IPS DF 6.9 (cell line): ENCODE measurements at regions not wholly inside any gene's neighbourhood (a gene's known extent, or its start where the extent isn't known, plus 50 kb on each side); places are given as distances from the start of the nearest gene placed in this dataset.
"Not testable (repeated sequence)": the region's sequence is repeated elsewhere in the genome, so short reads cannot be mapped to it uniquely, and the experiment has no call there.

ENCODE experiments used
- DNase-seq: peaks from one replicate; pipeline ENCODE4 v3.0.0-alpha.2; 2013; ENCODE audit warnings: low read depth, low spot score
- H3K27ac ChIP-seq: one replicate; pipeline ENCODE4 v1.5.1; 2013; ENCODE audit warnings: low read length, control low read depth
- H3K27me3 ChIP-seq: 2 replicates; pipeline ENCODE4 v1.6.1; 2013; ENCODE audit warnings: mild to moderate bottlenecking, low read length; ENCODE audit not compliant: control insufficient read depth, insufficient read depth
- H3K36me3 ChIP-seq: 2 replicates; pipeline ENCODE4 v1.6.1; 2013; ENCODE audit warnings: low read length; ENCODE audit not compliant: control insufficient read depth, insufficient read depth
- H3K4me1 ChIP-seq: 2 replicates; pipeline ENCODE4 v1.6.1; 2013; ENCODE audit warnings: low read length; ENCODE audit not compliant: control insufficient read depth, insufficient read depth
- H3K4me3 ChIP-seq: 2 replicates; pipeline ENCODE4 v1.5.1; 2013; ENCODE audit warnings: mild to moderate bottlenecking, low read length
- H3K9me3 ChIP-seq: 2 replicates; pipeline ENCODE4 v1.6.1; 2013; ENCODE audit warnings: low read length, inconsistent platforms; ENCODE audit not compliant: control insufficient read depth, insufficient read depth
- WGBS: extraction: QIAGEN DNeasy Blood & Tissue Kit; methylation state at CpG from one replicate; pipeline ENCODE4 v1.1.7; 2013; ENCODE audit warnings: mixed read lengths, missing lambda C conversion rate; ENCODE audit not compliant: insufficient read length, insufficient coverage; 5-methylcytosine and 5-hydroxymethylcytosine counted together

DNA sequence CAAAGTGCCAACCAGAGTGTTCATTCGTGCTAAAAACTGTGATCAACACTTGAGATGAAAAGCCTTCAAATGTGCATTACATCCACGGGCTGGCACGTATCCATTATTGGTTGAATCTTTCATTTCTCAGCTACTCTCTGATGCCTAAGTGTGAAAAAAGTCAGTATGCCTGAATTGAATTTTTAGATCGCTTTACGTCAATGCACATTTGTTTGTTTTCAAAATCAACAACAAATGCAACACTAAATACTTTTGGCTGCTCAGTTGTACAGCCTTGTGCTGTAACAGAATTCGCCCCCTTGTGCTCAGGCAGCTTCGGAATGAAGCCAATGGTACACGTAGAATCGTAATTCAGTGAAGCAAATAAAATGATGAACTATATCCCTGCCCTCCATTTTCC, 446.5 kb upstream of the NRP1 start:
- H3K36me3 ChIP-seq, result no peaks in the 10 kb centered on the region
- H3K27me3 ChIP-seq, result no peaks in the 10 kb centered on the region
- H3K27ac ChIP-seq, result no peak overlapping the region
- H3K9me3 ChIP-seq, result no peaks in the 10 kb centered on the region
- no peak for DNase-seq
- WGBS, result no CpG with 5 or more reads among the region's 9 CpGs
- no peaks in the 10 kb centered on the region for H3K4me1 ChIP-seq
- H3K4me3 ChIP-seq, result no peak overlapping the region

DNA sequence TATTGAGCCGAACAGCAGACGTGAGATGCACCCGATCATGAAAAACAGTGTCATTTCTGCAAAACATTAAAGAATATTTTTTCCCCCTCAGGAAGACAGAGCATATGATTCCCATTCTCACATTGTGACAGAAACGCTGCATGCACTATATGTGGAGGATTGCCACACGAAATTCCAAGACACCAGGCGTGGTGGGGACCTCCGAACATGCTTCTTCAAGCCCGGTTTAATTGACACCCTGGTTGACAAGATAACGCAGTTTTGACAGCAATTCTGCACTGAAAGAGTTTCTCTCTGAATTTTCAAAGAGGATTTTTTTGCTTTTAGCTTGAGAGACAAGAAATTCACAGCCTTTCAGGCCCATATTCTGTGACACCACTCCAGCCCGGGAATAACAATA, 442.8 kb upstream of the NRP1 start:
- WGBS, result no CpG with 5 or more reads among the region's 10 CpGs
- no peaks in the 10 kb centered on the region for H3K9me3 ChIP-seq

DNA sequence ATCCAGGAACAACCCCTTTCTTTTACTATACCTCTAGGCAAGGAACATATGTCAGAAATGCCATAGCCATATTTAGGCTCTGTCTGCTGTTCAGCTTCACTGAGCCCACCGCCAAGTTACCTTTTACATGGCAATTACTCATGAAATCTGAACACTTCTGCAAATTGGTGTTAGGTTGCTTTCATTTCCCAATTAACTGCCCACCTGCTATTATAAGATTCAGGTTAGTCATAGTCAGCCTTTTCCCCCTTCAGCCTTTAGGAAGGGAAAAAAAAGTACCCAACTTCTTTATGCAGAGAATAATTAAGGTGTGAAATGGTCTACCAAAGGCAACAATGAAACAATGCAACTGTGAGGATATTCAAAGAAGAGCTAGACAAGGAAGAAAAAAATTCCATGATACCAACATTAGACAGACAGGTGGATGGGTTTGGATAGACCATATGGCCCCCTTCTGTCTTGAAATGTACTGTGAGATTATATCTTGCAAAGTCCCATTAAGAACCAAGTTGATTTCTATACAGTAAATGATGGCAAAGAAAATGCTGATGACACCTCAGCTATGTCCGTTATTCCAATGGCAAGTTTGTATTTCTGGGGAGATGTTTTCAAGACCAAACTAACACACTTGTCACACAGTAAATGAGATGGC, 442.1 kb upstream of the NRP1 start:
- Histone ChIP-seq H3K9me3 (no peaks in the 10 kb centered on the region), H3K4me3 (no peak overlapping the region), H3K4me1 (peaks cover 4% of the 10 kb centered on the region), H3K27ac (no peak overlapping the region), H3K36me3 (no peaks in the 10 kb centered on the region), H3K27me3 (no peaks in the 10 kb centered on the region)
- no CpG with 5 or more reads among the region's 2 CpGs for WGBS
- DNase-seq, result no peak

More for the DNA sequence above, 442.8 kb upstream of the NRP1 start:
- Histone ChIP-seq H3K4me1 (peaks cover 4% of the 10 kb centered on the region), H3K4me3 (no peak overlapping the region), H3K36me3 (no peaks in the 10 kb centered on the region), H3K27ac (no peak overlapping the region), H3K27me3 (no peaks in the 10 kb centered on the region)
- no peak for DNase-seq

DNA sequence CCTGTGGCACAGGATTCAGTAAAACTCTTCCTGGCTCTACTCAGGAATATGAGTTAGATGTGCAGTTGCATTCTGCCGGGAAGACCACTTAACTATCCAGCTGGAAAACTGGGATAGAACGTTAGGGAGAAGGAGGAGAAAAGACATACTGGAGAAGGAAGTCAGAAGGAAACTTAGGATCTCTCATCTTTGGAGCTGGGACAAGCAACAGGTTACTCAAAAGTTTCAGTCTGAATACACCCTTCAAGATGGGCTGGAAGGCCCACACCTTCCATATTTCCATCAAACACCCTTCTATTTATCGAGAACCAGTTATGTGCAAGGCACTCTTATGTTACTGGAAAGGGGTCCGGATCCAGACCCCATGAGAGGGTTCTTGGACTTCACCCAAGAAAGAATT, 440.4 kb upstream of the NRP1 start:
- no peak for DNase-seq
- Histone ChIP-seq H3K9me3 (no peaks in the 10 kb centered on the region), H3K27ac (no peak overlapping the region), H3K27me3 (no peaks in the 10 kb centered on the region), H3K36me3 (no peaks in the 10 kb centered on the region; the same call in 1 of the 2 replicates), H3K4me3 (no peak overlapping the region), H3K4me1 (peaks cover 5% of the 10 kb centered on the region)
- WGBS, result no CpG with 5 or more reads among the region's 4 CpGs

DNA sequence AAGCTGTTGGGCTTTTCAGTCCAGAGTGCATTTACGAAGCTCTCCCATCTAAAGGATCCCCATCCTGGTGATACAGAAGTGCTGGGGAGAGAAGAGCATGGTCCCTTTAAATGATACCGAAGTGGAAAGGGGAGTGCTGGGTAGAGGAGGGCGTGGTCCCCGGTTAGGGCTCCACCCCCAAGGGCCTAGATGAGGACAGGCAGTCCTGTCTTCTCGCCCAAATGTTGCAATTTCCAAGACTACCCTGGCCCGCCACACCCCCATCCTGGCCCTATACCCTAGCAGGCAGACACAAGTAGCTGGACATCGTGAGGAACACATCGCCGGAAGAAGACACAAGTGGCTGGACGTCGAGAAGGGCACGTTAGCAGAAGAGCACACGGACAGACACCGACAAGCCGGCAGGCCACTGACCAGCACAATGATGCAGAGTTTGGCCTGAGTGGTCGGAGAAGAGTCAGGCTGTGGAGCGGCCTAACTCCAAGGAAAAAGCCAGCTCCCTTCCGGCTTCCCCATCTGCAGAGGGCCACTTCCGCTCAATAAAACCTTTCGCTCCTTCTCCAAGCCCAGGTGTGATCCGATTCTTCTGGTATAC, 439.5 kb upstream of the NRP1 start:
- Histone ChIP-seq H3K36me3 (no peaks in the 10 kb centered on the region; the same call in 1 of the 2 replicates), H3K4me1 (peaks cover 5% of the 10 kb centered on the region), H3K9me3 (no peaks in the 10 kb centered on the region), H3K27ac (no peak overlapping the region), H3K4me3 (no peak overlapping the region), H3K27me3 (no peaks in the 10 kb centered on the region)
- DNase-seq, result no peak
- WGBS, result no CpG with 5 or more reads among the region's 21 CpGs

DNA sequence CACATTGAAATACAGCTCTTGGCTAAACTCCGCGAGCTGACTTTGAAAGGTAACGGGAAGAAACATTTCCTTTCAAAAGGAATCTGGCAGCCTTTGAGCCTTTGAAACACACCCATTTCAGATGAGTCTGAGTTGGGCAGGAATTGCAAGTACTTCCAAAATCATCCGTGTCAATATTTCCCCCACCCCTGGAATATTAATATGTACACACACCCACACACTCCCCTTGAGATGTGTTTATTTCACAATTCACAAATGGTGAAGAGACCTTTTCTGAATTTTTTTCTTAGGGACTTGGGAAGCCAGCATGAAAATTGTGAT, 438.7 kb upstream of the NRP1 start:
- Histone ChIP-seq H3K9me3 (no peaks in the 10 kb centered on the region), H3K27ac (no peak overlapping the region), H3K4me3 (no peak overlapping the region), H3K4me1 (peaks cover 5% of the 10 kb centered on the region), H3K27me3 (no peaks in the 10 kb centered on the region), H3K36me3 (no peaks in the 10 kb centered on the region; the same call in 1 of the 2 replicates)
- WGBS, result no CpG with 5 or more reads among the region's 4 CpGs
- DNase-seq, result no peak

DNA sequence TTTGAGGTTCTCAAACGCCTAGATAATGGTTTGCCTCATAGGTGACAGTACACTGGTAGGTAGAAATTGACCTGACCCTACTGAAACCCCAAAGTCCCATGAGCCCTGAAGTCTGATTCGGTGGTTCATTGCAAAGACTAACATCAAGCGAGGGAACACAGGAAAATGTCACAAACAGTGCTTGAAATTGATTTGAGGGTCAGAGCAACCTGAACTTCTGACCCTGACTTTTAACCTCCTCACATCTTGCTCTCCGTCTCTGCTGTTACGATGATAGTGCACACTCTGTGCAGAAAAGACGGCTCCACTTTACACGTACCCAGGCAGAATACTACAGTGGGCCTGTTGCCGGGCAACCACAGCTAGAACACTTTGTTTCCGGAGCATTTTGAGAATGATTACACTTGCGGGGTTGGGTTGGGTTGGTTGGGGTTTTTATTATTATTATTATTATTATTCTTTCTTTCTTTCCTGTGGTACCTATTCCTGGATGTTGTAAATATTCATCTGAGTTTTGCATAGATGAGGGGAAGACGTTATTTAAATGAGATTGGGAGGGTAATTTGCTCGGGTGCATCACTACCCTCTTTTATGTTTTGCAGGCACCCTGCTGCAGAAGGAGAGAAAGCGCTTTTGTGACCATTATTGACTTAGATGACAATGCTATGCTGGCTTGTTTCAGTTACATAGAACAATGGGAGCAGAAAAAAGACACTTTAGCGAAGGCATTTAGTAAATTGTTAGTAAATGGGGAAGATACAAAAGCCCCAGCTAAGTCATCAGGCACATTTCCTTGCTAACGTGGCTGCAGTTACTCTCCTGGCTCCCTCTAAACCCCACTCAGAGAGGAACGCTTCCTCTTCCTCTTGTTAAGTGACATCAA, 438.1 kb upstream of the NRP1 start:
- peak; percentile 33 for DNase-seq
- H3K36me3 ChIP-seq, result no peaks in the 10 kb centered on the region; the same call in 1 of the 2 replicates
- no peaks in the 10 kb centered on the region for H3K9me3 ChIP-seq
- no peak overlapping the region for H3K4me3 ChIP-seq
- H3K4me1 ChIP-seq, result peaks cover 5% of the 10 kb centered on the region
- H3K27ac ChIP-seq, result no peak overlapping the region
- H3K27me3 ChIP-seq, result no peaks in the 10 kb centered on the region
- whole genome bisulfite sequencing, result no CpG with 5 or more reads among the region's 16 CpGs

DNA sequence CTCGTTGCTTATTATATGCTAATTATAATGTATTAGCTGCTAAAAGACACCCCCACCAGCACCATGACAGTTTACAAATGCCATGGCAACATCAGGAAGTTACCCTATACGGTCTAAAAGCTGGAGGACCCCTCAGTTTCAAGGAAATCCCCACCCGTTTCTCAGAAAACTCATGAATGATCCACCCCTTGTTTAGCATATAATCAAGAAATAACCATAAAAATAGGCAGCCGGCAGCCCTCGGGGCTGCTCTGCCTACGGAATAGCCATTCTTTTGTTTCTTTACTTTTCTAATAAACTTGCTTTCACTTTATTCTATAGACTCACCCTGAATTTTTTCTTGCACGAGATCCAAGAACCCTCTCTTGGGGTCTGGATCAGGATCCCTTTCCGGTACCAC, 437.4 kb upstream of the NRP1 start:
- not testable (repeated sequence) for H3K4me3 ChIP-seq, H3K27ac ChIP-seq, H3K36me3 ChIP-seq, DNase-seq, H3K9me3 ChIP-seq, H3K27me3 ChIP-seq, H3K4me1 ChIP-seq
- no CpG with 5 or more reads among the region's 8 CpGs for WGBS

DNA sequence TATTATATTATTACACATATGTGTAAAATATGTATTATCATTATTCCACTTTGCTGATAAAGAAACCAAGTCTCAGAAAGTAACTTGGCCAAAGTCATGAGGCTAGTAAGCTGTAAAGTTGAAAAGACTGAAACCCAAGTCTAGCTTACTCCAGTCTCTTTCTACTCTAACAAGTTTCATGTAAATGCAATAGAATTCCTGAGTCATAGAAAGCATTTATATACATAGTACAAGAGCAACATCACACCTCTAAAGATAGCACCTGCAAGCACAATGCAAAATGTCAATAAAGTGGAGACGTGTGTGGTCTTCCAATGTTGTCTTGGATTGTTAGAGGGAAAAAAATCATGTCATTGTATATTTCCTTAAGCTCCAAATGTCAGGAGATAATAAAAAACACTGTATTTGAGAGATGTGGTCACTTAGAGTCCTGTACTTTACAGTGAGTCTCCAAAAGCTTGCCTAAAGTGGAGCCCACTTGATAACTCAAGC, 430.3 kb upstream of the NRP1 start:
- Histone ChIP-seq H3K4me1 (no peaks in the 10 kb centered on the region), H3K27ac (no peak overlapping the region), H3K4me3 (no peak overlapping the region), H3K9me3 (no peaks in the 10 kb centered on the region), H3K36me3 (no peaks in the 10 kb centered on the region; the same call in 1 of the 2 replicates), H3K27me3 (no peaks in the 10 kb centered on the region)
- DNase-seq, result no peak
- WGBS, result no CpG with 5 or more reads among the region's 1 CpG

DNA sequence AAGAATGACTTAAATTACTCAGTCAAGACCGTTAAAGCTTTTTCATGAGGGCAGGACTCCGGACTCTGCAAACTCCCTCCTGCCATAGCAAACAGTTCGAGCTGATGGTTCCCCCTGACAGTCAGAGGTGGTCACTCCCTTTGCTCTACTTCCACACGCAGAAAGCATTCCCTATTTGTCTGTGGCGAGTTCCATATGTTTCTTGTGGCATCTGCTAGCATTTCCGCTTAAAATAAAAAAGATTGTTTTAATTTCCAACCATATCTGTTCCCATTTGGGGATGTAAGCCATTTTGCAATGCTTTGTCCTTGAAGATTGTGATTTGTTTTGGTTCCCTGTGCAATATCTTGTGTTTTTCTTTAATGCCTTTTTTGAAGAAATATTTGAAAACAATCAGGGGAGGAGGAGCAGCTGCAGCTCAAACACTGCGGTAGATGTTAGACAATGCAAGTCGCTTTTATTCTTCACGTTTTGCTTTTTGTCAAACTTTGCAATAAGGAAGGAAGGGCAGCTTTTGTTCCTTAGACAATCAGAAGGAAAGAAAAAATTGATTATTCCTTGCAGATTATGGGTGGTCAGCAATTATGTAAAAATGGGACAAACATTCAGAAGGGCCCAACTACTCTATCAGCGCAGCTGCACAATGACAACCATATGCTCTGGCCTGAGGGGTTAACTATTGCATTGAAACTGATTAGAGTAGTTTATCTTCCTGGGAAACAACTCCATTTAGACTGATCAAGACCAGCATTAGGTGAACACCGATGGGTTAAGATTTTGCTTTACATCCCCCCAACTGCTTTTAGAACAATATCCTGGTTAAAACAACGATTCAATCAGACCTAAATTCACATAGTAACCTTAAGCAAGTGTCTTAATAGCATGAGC, 425.8 kb upstream of the NRP1 start:
- Histone ChIP-seq H3K9me3 (no peaks in the 10 kb centered on the region), H3K27ac (no peak overlapping the region), H3K27me3 (no peaks in the 10 kb centered on the region), H3K36me3 (no peaks in the 10 kb centered on the region; the same call in 1 of the 2 replicates), H3K4me1 (no peaks in the 10 kb centered on the region), H3K4me3 (no peak overlapping the region)
- WGBS, result no CpG with 5 or more reads among the region's 12 CpGs
- DNase-seq, result no peak
